GM23338 (cell line): ENCODE measurements at regions not wholly inside any gene's neighbourhood (a gene's known extent, or its start where the extent isn't known, plus 50 kb on each side); places are given as distances from the start of the nearest gene placed in this dataset.

Source experiments
- ATAC-seq: fragments of 200-7000 bp; cut with Tn5 transposase; 3 replicates; pipeline ENCODE4 v1.9.1; 2020
- DNase-seq: peaks from one replicate; pipeline ENCODE4 v3.0.0-alpha.2; 2015; ENCODE audit warnings: low spot score
- H2AFZ ChIP-seq: fragments of 200-600 bp; sonication (generic); 2 replicates; pipeline ENCODE4 v1.8.0; 2016; ENCODE audit warnings: antibody characterized with exemption, mild to moderate bottlenecking, moderate library complexity
- H3F3A ChIP-seq: fragments of 200-600 bp; sonication (generic); replicated peaks from 2 replicates; pipeline ENCODE4 v1.8.0; 2017; ENCODE audit warnings: antibody characterized with exemption, mixed run types, low read depth
- H3K27ac ChIP-seq: fragments of 200-600 bp; sonication (generic); 2 replicates; pipeline ENCODE4 v1.6.1; 2016; ENCODE audit warnings: low read depth
- H3K27me3 ChIP-seq: fragments of 200-600 bp; sonication (generic); 2 replicates; pipeline ENCODE4 v1.8.0; 2016; ENCODE audit warnings: mild to moderate bottlenecking, mixed run types, moderate library complexity; ENCODE audit not compliant: insufficient read depth
- H3K36me3 ChIP-seq: fragments of 200-600 bp; sonication (generic); 2 replicates; pipeline ENCODE4 v1.8.0; 2016; ENCODE audit warnings: mild to moderate bottlenecking; ENCODE audit not compliant: insufficient read depth
- H3K4me1 ChIP-seq: fragments of 200-600 bp; sonication (generic); 2 replicates; pipeline ENCODE4 v1.8.0; 2016; ENCODE audit warnings: mild to moderate bottlenecking, moderate library complexity; ENCODE audit not compliant: insufficient read depth
- H3K4me2 ChIP-seq: fragments of 200-600 bp; sonication (generic); 2 replicates; pipeline ENCODE4 v1.7.1; 2017; ENCODE audit warnings: mixed run types
- H3K4me3 ChIP-seq: fragments of 200-600 bp; sonication (generic); 2 replicates; pipeline ENCODE4 v1.6.1; 2016; ENCODE audit warnings: mixed run types
- H3K79me2 ChIP-seq: fragments of 200-600 bp; sonication (generic); replicated peaks from 2 replicates; pipeline ENCODE4 v1.8.0; 2017; ENCODE audit warnings: mild to moderate bottlenecking; ENCODE audit not compliant: insufficient read depth
- H3K9me2 ChIP-seq: fragments of 200-600 bp; sonication (generic); 2 replicates; pipeline ENCODE4 v1.8.0; 2017; ENCODE audit not compliant: insufficient read depth
- H4K20me1 ChIP-seq: fragments of 200-600 bp; sonication (generic); replicated peaks from 2 replicates; pipeline ENCODE4 v1.8.0; 2017; ENCODE audit warnings: mild to moderate bottlenecking; ENCODE audit not compliant: insufficient read depth
- H3K27ac Mint-ChIP-seq: 2 replicates; pipeline ENCODE4 v1.8.0; 2020; ENCODE audit warnings: inconsistent platforms, mild to moderate bottlenecking, moderate library complexity, mixed read lengths
- H3K27me3 Mint-ChIP-seq: 3 replicates; pipeline ENCODE4 v1.8.0; 2022; ENCODE audit warnings: low read depth, mild to moderate bottlenecking, moderate library complexity, mixed read lengths, inconsistent platforms; ENCODE audit not compliant: insufficient read depth, poor library complexity
- H3K36me3 Mint-ChIP-seq: 3 replicates; pipeline ENCODE4 v1.8.0; 2021; ENCODE audit warnings: low read depth, mild to moderate bottlenecking, inconsistent platforms, moderate library complexity, mixed read lengths
- H3K4me1 Mint-ChIP-seq: 3 replicates; pipeline ENCODE4 v1.8.0; 2020; ENCODE audit warnings: mild to moderate bottlenecking, inconsistent platforms, mixed read lengths
- H3K4me3 Mint-ChIP-seq: 3 replicates; pipeline ENCODE4 v1.8.0; 2021; ENCODE audit warnings: moderate library complexity, mild to moderate bottlenecking, inconsistent platforms, mixed read lengths
- H3K9me3 Mint-ChIP-seq: 3 replicates; pipeline ENCODE4 v1.8.0; 2020; ENCODE audit warnings: moderate library complexity, mild to moderate bottlenecking, inconsistent platforms, mixed read lengths
- CREB1 ChIP-seq: fragments of 250-450 bp; sonication (Bioruptor Pico); IDR thresholded peaks from 2 replicates; pipeline ENCODE4 v1.5.0; 2020; ENCODE audit warnings: low read depth, mild to moderate bottlenecking, moderate library complexity
- CTCF ChIP-seq, 2 experiments: fragments of 200-600 bp in 1 of 2; sonication (generic) in 1 of 2; conservative IDR thresholded peaks; 2 replicates each; pipeline versions ENCODE4 v1.5.1 to v1.6.1; 2016 to 2017; ENCODE audit warnings: antibody characterized with exemption in 2 of 2, low read depth in 2 of 2, mild to moderate bottlenecking in 2 of 2, moderate library complexity in 1 of 2
- EZH2 ChIP-seq: fragments of 200-600 bp; sonication (generic); IDR thresholded peaks from one replicate; pipeline ENCODE4 v1.8.0; 2017; ENCODE audit warnings: antibody characterized with exemption, mild to moderate bottlenecking, low read depth; ENCODE audit not compliant: unreplicated experiment
- EZH2phosphoT487 ChIP-seq: fragments of 200-600 bp; sonication (generic); IDR thresholded peaks from one replicate; pipeline ENCODE4 v1.8.1; 2018; ENCODE audit warnings: antibody characterized with exemption; ENCODE audit not compliant: unreplicated experiment
- JUNB ChIP-seq: IDR thresholded peaks from one replicate; pipeline ENCODE4 v1.6.1; 2016; ENCODE audit warnings: antibody characterized with exemption; ENCODE audit not compliant: unreplicated experiment
- NANOG ChIP-seq: IDR thresholded peaks from 2 replicates; pipeline ENCODE4 v1.6.1; 2016; ENCODE audit warnings: antibody characterized with exemption, borderline replicate concordance
- POLR2AphosphoS5 ChIP-seq: IDR thresholded peaks from 2 replicates; pipeline ENCODE4 v1.6.1; 2016; ENCODE audit warnings: antibody characterized with exemption, low read depth
- REST ChIP-seq: IDR thresholded peaks from one replicate; pipeline ENCODE4 v1.6.1; 2018; ENCODE audit warnings: antibody characterized with exemption; ENCODE audit not compliant: unreplicated experiment
- STAT1 ChIP-seq: IDR thresholded peaks from one replicate; pipeline ENCODE4 v1.6.1; 2016; ENCODE audit warnings: antibody characterized with exemption; ENCODE audit not compliant: unreplicated experiment
- ZNF114 ChIP-seq: fragments of 250-450 bp; sonication (Bioruptor Pico); IDR thresholded peaks from 2 replicates; pipeline ENCODE4 v1.5.0; 2020; ENCODE audit warnings: mild to moderate bottlenecking, moderate library complexity
- ZNF331 ChIP-seq: fragments of 250-450 bp; sonication (Bioruptor Pico); IDR thresholded peaks from 2 replicates; pipeline ENCODE4 v1.5.0; 2020; ENCODE audit warnings: low read depth, mild to moderate bottlenecking, moderate library complexity
- ZNF462 ChIP-seq: fragments of 250-450 bp; sonication (Bioruptor Pico); IDR thresholded peaks from 2 replicates; pipeline ENCODE4 v1.5.0; 2020; ENCODE audit warnings: mild to moderate bottlenecking, moderate library complexity
- TF ChIP-seq, protein P1 (sequence below): IDR thresholded peaks from 2 replicates; pipeline ENCODE4 v1.6.1; 2016; ENCODE audit warnings: antibody characterized with exemption

DNA sequence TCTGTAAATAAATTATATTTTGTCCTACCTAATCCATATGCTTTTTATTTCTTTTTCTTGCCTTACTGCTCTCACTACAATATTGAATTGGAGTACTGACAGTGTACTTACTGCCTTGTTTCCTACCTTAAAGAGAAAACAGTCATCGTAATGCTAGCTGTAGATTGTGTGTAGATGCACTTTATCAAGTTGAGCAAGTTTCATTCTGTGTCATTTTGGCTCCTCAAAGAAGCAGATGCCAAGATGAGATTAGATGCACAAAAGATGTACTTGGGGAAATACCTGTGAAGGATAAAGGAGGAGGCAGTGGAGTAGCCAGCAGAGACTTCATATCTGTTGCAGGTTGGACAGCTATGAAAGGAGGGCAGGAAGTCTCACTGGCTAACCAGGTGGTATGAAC lies 145.5 kb downstream of the FTCDNL1 start:
- ATAC-seq = no peak

More for the DNA sequence above, 145.5 kb downstream of the FTCDNL1 start:
- Mint-ChIP-seq H3K4me1 (no peaks in the 10 kb centered on the region), H3K36me3 (peaks cover 5% of the 10 kb centered on the region; the same call in 2 of the 3 replicates), H3K9me3 (peaks cover 8% of the 10 kb centered on the region), H3K4me3 (no peak overlapping the region), H3K27me3 (no peaks in the 10 kb centered on the region), H3K27ac (no peak overlapping the region)
- TF ChIP-seq ZNF114 (no peak), ZNF331 (CRISPR knock-in tag) (no peak), NANOG (no peak), EZH2phosphoT487 (no peak), POLR2AphosphoS5 (no peak), CTCF (conservative IDR thresholded peaks at IDR 0.05; ENCODE audit: low read depth in 2 of 2) (no peak), EZH2 (no peak), JUNB (no peak), CREB1 (no peak), ZNF462 (no peak), STAT1 (no peak), REST (no peak)
- TF ChIP-seq, protein P1, sequence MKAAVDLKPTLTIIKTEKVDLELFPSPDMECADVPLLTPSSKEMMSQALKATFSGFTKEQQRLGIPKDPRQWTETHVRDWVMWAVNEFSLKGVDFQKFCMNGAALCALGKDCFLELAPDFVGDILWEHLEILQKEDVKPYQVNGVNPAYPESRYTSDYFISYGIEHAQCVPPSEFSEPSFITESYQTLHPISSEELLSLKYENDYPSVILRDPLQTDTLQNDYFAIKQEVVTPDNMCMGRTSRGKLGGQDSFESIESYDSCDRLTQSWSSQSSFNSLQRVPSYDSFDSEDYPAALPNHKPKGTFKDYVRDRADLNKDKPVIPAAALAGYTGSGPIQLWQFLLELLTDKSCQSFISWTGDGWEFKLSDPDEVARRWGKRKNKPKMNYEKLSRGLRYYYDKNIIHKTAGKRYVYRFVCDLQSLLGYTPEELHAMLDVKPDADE = no peak
- H3K4me1 ChIP-seq = no peaks in the 10 kb centered on the region
- H3K27me3 ChIP-seq = no peaks in the 10 kb centered on the region
- H3K36me3 ChIP-seq = no peaks in the 10 kb centered on the region
- no peak overlapping the region for H3K4me2 ChIP-seq
- H3K79me2 ChIP-seq = no peaks in the 10 kb centered on the region
- no peaks in the 10 kb centered on the region for H4K20me1 ChIP-seq
- no peak overlapping the region for H2AFZ ChIP-seq
- no peaks in the 10 kb centered on the region for H3K9me2 ChIP-seq
- no peaks in the 10 kb centered on the region for H3F3A ChIP-seq
- DNase-seq = no peak
- no peak overlapping the region for H3K4me3 ChIP-seq
- H3K27ac ChIP-seq = no peak overlapping the region
